ENCODE measurements at regions not wholly inside any gene's neighbourhood (a gene's known extent, or its start where the extent isn't known, plus 50 kb on each side); places are given as distances from the start of the nearest gene placed in this dataset.

DNA sequence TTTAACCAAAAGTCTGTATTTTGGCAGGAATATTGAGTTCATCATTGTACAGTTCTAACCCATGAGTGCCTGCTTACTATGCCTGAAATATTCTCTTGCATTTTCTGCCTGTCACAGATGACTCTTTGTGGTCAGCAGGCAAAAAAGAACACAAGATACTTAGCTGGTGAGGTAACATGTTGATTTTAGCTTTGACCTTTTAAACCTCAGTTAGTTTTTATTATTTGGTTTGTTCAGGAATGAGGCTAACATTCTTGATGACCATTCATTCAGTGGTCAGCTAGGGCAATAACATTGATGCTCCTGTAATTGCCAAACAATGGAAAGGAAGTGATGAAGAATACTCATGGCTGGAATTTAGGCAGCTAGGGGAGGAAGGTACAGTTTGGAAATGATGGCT, 491.2 kb downstream of the PIK3C3 start:
- no peaks in the 10 kb centered on the region for H3K27me3 ChIP-seq (ENCODE audit: insufficient read depth, low read length)
- H2AK5ac ChIP-seq (ENCODE audit: insufficient read length, low read length): no peak overlapping the region
- no peak overlapping the region for H3K4ac ChIP-seq (ENCODE audit: low read depth, low read length)
- no peak overlapping the region for H3K56ac ChIP-seq (ENCODE audit: insufficient read length, low read depth, low read length)
- H4K5ac ChIP-seq (ENCODE audit: insufficient read length, low read depth, low read length): no peak overlapping the region
- no peaks in the 10 kb centered on the region for H3K4me1 ChIP-seq (ENCODE audit: insufficient read depth, low read length)
- no peak overlapping the region for H2BK12ac ChIP-seq (ENCODE audit: insufficient read length, low read depth, low read length)
- no peak overlapping the region for H2BK5ac ChIP-seq (ENCODE audit: insufficient read length, low read length)
- no peak overlapping the region for H3K4me2 ChIP-seq (ENCODE audit: insufficient read depth, insufficient read length, low read length)
- H3T11ph ChIP-seq (ENCODE audit: low read length): no peak overlapping the region
- H3K79me1 ChIP-seq (ENCODE audit: insufficient read depth, low read depth, low read length, poor library complexity, severe bottlenecking): no peaks in the 10 kb centered on the region
- H3K79me2 ChIP-seq (ENCODE audit: insufficient read depth, low read length): no peaks in the 10 kb centered on the region
- no peak overlapping the region for H3K18ac ChIP-seq (ENCODE audit: insufficient read length, low read depth, low read length)
- Mint-ChIP-seq H3K9me3 (peaks cover 32 to 40% of the 10 kb centered on the region in 2 experiments), H3K4me1 (peaks cover 6 to 9% of the 10 kb centered on the region in 2 experiments), H3K27ac (no peak overlapping the region), H3K27me3 (ENCODE audit: low read depth) (no peaks in the 10 kb centered on the region), H3K36me3 (ENCODE audit: insufficient read depth in 1 of 3, low read depth in 3 of 3) (peaks cover 16 to 32% (median 29%) of the 10 kb centered on the region in 3 experiments), H3K4me3 (no peak overlapping the region)
- H3K23ac ChIP-seq (ENCODE audit: insufficient read length, low read depth, low read length): no peak overlapping the region
- H2BK20ac ChIP-seq (ENCODE audit: low read depth, low read length, poor library complexity, severe bottlenecking): no peak overlapping the region
- DNase-seq: no peak
- H3K27ac ChIP-seq (ENCODE audit: insufficient read length, low read depth, low read length): no peak overlapping the region
- H4K20me1 ChIP-seq (ENCODE audit: control insufficient read depth, insufficient read depth, insufficient read length): no peaks in the 10 kb centered on the region
- no peak overlapping the region for H3K14ac ChIP-seq (ENCODE audit: insufficient read depth, low read length)
- H4K91ac ChIP-seq (ENCODE audit: insufficient read length, low read depth, low read length): no peak overlapping the region
- no peak overlapping the region for H2BK120ac ChIP-seq (ENCODE audit: low read depth, low read length, poor library complexity, severe bottlenecking)
- no peak overlapping the region for H2BK15ac ChIP-seq (ENCODE audit: low read depth, low read length)
- no peak overlapping the region for H4K8ac ChIP-seq (replicated peaks; ENCODE audit: insufficient read length, low read depth, low read length)
- peaks cover 14% of the 10 kb centered on the region for H3K9me3 ChIP-seq (ENCODE audit: control insufficient read depth, low read depth, low read length)
- no peaks in the 10 kb centered on the region for H3K23me2 ChIP-seq (ENCODE audit: insufficient read length, low read depth, low read length, poor library complexity, severe bottlenecking)
- no peak overlapping the region for H2AFZ ChIP-seq (ENCODE audit: low read length)
- no peak for TF ChIP-seq CTCF (conservative IDR thresholded peaks at IDR 0.05)
- no peak overlapping the region for H3K9ac ChIP-seq (ENCODE audit: extremely low read depth, insufficient read length, low read length)
